ENCODE measurements at regions not wholly inside any gene's neighbourhood (a gene's known extent, or its start where the extent isn't known, plus 50 kb on each side); places are given as distances from the start of the nearest gene placed in this dataset.

DNA sequence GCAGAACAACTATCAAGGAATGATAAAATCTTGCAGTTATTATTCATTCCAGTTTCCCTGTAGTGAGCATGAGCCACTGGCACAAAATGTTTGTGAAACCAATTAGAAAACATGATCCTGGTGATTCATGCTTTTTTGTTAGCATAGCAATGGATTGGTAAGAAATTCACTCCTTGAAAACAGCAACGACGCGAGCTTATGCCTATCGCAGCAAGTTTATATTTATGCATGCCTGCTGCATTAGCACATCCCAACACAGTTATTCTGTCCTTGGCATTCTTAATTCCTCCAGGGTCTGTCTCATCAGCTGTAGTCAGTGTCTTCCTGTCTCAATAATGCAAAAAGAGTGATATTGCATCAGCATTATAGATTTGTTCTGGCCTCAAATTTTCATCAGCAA, 975.9 kb downstream of the STIM2 start:
- no peaks in the 10 kb centered on the region for H4K20me1 ChIP-seq (ENCODE audit: insufficient read depth, low read length)
- no peaks in the 10 kb centered on the region for H3K4me1 ChIP-seq (ENCODE audit: insufficient read depth, low read length)
- H3K4me3 ChIP-seq (ENCODE audit: insufficient read depth, low read length) = no peak overlapping the region
- H2AFZ ChIP-seq (ENCODE audit: low read length) = no peak overlapping the region
- no peaks in the 10 kb centered on the region for H3K9me3 ChIP-seq (ENCODE audit: low read depth, low read length)
- no peaks in the 10 kb centered on the region for H3K27me3 ChIP-seq (ENCODE audit: insufficient read depth, low read length)
- H3K27ac ChIP-seq (ENCODE audit: low read depth, low read length) = no peak overlapping the region
- no peaks in the 10 kb centered on the region for H3K79me2 ChIP-seq (ENCODE audit: insufficient read depth, low read length)
- DNase-seq (ENCODE audit: insufficient read length, low spot score, missing footprints) = no peak
- no peaks in the 10 kb centered on the region for H3K36me3 ChIP-seq (ENCODE audit: insufficient read depth, low read length)
- no peak overlapping the region for H3K4me2 ChIP-seq (ENCODE audit: insufficient read depth, low read length)
- TF ChIP-seq, protein P1, sequence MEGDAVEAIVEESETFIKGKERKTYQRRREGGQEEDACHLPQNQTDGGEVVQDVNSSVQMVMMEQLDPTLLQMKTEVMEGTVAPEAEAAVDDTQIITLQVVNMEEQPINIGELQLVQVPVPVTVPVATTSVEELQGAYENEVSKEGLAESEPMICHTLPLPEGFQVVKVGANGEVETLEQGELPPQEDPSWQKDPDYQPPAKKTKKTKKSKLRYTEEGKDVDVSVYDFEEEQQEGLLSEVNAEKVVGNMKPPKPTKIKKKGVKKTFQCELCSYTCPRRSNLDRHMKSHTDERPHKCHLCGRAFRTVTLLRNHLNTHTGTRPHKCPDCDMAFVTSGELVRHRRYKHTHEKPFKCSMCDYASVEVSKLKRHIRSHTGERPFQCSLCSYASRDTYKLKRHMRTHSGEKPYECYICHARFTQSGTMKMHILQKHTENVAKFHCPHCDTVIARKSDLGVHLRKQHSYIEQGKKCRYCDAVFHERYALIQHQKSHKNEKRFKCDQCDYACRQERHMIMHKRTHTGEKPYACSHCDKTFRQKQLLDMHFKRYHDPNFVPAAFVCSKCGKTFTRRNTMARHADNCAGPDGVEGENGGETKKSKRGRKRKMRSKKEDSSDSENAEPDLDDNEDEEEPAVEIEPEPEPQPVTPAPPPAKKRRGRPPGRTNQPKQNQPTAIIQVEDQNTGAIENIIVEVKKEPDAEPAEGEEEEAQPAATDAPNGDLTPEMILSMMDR (IDR thresholded peaks at IDR 0.05; ENCODE audit: extremely low read depth, low read depth, low read length) = no peak

GRCh38 chr4:27843776-27844175, 983.1 kb downstream of the STIM2 start:
- H2AFZ ChIP-seq (ENCODE audit: low read length) = no peak overlapping the region
- no peaks in the 10 kb centered on the region for H3K27me3 ChIP-seq (ENCODE audit: insufficient read depth, low read length)
- H3K36me3 ChIP-seq (ENCODE audit: insufficient read depth, low read length) = no peaks in the 10 kb centered on the region
- H3K4me1 ChIP-seq (ENCODE audit: insufficient read depth, low read length) = no peaks in the 10 kb centered on the region
- no peak overlapping the region for H3K27ac ChIP-seq (ENCODE audit: low read depth, low read length)
- TF ChIP-seq, protein P1 (IDR thresholded peaks at IDR 0.05; ENCODE audit: extremely low read depth, low read depth, low read length) = no peak
- no peak for DNase-seq (ENCODE audit: insufficient read length, low spot score, missing footprints)
- no peaks in the 10 kb centered on the region for H3K9me3 ChIP-seq (ENCODE audit: low read depth, low read length)
- no peak overlapping the region for H3K4me2 ChIP-seq (ENCODE audit: insufficient read depth, low read length)
- H3K4me3 ChIP-seq (ENCODE audit: insufficient read depth, low read length) = no peak overlapping the region
- no peaks in the 10 kb centered on the region for H3K79me2 ChIP-seq (ENCODE audit: insufficient read depth, low read length)
- H4K20me1 ChIP-seq (ENCODE audit: insufficient read depth, low read length) = no peaks in the 10 kb centered on the region

- DNase-seq (ENCODE audit: insufficient read length, low spot score, missing footprints) = no peak
- H3K27me3 ChIP-seq (ENCODE audit: insufficient read depth, low read length) = no peaks in the 10 kb centered on the region
- no peak overlapping the region for H3K27ac ChIP-seq (ENCODE audit: low read depth, low read length)
- H3K4me3 ChIP-seq (ENCODE audit: insufficient read depth, low read length) = no peak overlapping the region
- H3K4me2 ChIP-seq (ENCODE audit: insufficient read depth, low read length) = no peak overlapping the region
- no peaks in the 10 kb centered on the region for H4K20me1 ChIP-seq (ENCODE audit: insufficient read depth, low read length)
- no peaks in the 10 kb centered on the region for H3K9me3 ChIP-seq (ENCODE audit: low read depth, low read length)
- TF ChIP-seq, protein P1 (IDR thresholded peaks at IDR 0.05; ENCODE audit: extremely low read depth, low read depth, low read length) = no peak
- H2AFZ ChIP-seq (ENCODE audit: low read length) = no peak overlapping the region
- H3K36me3 ChIP-seq (ENCODE audit: insufficient read depth, low read length) = no peaks in the 10 kb centered on the region
- H3K79me2 ChIP-seq (ENCODE audit: insufficient read depth, low read length) = no peaks in the 10 kb centered on the region
- no peaks in the 10 kb centered on the region for H3K4me1 ChIP-seq (ENCODE audit: insufficient read depth, low read length)
Measured at GRCh38 chr4:27844376-27844775, 983.7 kb downstream of the STIM2 start.

DNA sequence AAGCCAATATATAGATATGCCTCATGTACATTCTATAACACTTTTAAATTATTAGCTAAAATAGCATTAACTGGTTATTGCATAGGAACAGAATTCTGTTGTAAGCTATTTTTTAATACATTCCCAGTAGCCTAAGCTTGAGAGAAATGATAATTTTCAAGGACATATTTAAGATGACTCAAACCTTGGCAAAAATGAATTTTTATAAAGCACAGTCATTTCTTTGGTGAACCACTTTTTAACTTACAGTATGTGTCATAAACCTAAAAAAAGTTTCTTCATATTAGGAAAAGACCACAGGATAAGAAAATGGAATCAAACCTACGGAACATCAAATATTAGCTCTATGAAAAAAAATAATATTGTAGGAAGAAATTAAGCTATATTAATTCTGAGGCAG, 986.3 kb downstream of the STIM2 start:
- Histone ChIP-seq H2AFZ (ENCODE audit: low read length) (no peak overlapping the region), H3K27me3 (ENCODE audit: insufficient read depth, low read length) (no peaks in the 10 kb centered on the region)

More for the DNA sequence above, 986.3 kb downstream of the STIM2 start:
- DNase-seq (ENCODE audit: insufficient read length, low spot score, missing footprints) = no peak
- H4K20me1 ChIP-seq (ENCODE audit: insufficient read depth, low read length) = no peaks in the 10 kb centered on the region
- H3K4me2 ChIP-seq (ENCODE audit: insufficient read depth, low read length) = no peak overlapping the region
- H3K9me3 ChIP-seq (ENCODE audit: low read depth, low read length) = no peaks in the 10 kb centered on the region
- no peaks in the 10 kb centered on the region for H3K79me2 ChIP-seq (ENCODE audit: insufficient read depth, low read length)
- H3K4me1 ChIP-seq (ENCODE audit: insufficient read depth, low read length) = no peaks in the 10 kb centered on the region
- H3K27ac ChIP-seq (ENCODE audit: low read depth, low read length) = no peak overlapping the region
- no peaks in the 10 kb centered on the region for H3K36me3 ChIP-seq (ENCODE audit: insufficient read depth, low read length)
- TF ChIP-seq, protein P1 (IDR thresholded peaks at IDR 0.05; ENCODE audit: extremely low read depth, low read depth, low read length) = no peak
- H3K4me3 ChIP-seq (ENCODE audit: insufficient read depth, low read length) = no peak overlapping the region
